ENCODE measurements at regions not wholly inside any gene's neighbourhood (a gene's known extent, or its start where the extent isn't known, plus 50 kb on each side); places are given as distances from the start of the nearest gene placed in this dataset.
"Not testable (repeated sequence)": the region's sequence is repeated elsewhere in the genome, so short reads cannot be mapped to it uniquely, and the experiment has no call there.

DNA sequence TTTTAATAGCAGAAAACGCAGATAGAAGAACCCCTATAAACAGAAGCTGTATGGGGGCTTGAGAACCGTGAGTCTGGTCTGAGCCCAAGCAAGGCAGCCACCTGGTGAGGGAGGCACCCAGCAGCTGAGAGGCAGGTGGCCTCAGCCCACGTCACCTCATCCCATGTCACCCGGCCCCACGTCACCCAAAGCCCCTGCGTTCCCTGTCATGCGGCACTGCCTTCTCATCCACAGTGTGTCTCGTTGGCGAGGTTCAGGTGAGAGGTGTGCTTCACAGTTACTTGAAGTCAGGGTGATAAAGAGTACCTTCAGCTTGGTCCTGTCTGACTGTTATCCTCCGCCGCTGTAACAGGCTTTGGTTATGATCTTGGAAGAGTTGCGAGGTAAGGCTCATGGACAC, 80.6 kb upstream of the IRX4 start:
- DNase-seq = no peak

DNA sequence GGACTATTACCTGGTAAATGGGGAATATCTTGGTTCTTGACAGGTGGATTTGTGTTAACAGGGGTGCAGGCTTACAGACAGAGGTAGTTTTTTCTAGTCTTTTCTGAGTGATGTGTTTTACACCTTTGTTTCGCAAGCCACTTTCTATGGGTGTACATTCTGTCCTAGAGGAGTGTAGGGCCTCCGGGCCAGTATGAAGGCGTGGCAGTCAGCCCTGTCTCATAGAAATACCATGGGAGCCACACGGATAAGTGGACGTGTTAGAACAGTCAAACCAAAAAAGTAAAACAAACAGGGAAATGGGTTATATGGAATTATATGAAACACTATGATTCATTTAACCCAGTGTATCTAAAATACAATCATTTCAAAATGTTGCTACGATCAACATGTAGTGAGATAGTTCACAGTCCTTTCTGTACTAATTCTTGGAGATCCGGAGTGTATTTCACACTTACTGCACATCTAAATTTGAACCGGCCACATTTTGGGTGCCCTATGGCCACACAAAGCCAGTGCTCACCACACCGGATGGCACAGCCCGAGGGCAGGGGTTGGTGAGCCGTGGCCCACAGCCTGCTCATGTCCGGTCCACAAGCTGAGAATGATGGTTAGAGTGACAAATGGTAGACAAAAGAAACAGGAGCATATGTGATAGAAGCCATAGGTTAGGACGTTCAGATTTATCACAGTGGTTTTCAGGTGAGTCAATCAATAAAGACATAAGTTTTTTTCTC, 80.1 kb upstream of the IRX4 start:
- no peak for DNase-seq

GRCh38 chr5:1961952-1962595, 79.3 kb upstream of the IRX4 start:
- DNase-seq = no peak

- DNase-seq = no peak
These were observed 78.7 kb upstream of the IRX4 start for GRCh38 chr5:1961304-1961946.

GRCh38 chr5:1960595-1961303, 78.0 kb upstream of the IRX4 start:
- DNase-seq = no peak

DNA sequence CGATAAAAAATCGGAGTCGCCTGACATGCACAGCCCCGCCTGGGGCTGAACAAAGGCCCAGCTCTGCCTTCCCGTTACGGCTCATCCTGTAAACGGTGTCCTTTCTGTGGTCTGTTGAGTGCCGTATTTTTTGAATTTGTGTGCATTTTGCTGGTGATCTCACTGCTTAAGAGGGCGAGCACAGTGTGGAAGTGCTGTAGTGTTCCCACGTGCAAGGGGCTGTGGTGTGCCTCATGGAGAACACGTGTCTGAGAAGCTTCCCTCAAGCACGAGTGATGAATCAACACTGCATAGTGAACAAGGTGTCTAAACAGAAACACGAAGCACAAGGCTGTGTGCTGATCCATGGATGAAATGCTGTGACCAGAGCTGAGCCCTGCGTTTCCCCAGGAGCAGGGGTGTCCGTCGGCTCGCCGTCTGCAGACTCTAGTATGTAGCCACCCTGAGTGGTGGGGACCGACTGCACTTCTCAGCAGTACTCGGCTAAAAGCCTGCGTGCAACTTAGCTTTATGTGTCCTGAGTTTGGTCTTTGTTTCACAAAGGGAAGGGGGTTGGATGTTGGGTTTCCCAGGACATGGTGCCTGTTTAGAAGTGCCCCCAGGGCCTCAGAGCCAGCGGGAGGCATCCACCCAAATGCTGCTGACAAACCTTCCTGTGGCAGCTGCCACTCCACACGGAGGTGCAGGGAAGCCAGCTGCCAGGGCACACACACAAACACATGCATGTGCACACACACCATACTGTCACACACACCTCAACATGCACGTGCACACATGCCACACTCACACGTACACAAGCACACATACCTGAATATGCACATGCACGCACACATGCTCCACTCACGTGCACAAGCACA, 77.2 kb upstream of the IRX4 start:
- no peak for DNase-seq

DNA sequence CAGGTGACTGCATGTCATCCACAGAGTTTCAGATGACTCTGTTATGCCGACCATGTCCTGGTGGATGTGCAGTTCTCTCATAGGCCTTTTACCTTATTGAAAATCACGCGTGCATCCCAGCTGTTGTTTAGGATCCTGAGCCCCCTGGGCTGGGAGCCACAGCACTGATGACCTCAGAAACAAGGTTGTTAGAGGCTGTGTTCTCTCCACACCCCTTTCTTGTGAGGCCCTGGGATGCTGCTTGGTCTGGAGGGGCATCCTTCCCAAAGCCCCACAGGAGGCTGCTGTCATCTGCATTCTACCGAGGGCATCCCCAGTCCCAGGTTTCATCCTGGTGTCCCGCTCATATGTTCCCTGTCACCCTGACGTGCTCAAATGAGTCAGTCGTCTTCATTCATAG, 76.5 kb upstream of the IRX4 start:
- DNase-seq = no peak

GRCh38 chr5:1958211-1959010, 75.7 kb upstream of the IRX4 start:
- DNase-seq = no peak

DNA sequence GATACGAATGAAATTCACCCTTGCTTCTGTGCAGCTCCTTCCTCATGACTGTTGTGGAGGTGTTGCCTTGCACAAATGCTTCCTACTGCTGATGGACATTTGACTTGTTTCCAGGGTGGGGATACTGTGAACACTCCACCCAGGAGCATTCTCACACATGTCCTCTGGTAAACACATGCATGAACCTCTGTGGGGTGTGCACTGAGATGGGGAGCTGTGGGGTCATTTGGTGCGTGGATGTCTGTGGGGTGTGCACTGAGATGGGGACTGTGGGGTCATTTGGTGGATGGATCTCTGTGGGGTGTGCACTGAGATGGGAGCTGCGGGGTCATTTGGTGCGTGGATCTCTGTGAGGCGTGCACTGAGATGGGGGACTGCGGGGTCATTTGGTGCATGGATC, 72.9 kb upstream of the IRX4 start:
- no peak for DNase-seq

DNA sequence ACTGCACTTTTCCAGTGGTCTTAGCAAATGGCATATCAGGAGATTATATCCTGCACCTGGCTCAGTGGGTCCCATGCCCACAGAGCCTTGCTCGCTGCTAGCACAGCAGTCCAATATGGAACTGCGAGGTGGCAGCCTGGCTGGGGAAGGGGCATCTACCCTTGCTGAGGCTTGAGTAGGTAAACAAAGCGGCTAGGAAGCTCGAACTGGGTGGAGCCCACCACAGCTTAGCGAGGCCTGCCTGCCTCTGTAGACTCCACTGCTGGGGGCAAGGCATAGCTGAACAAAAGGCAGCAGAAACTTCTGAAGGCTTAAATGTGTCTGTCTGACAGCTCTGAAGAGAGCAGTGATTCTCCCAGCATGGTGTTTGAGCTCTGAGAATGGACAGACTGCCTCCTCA, 71.0 kb upstream of the IRX4 start:
- DNase-seq = not testable (repeated sequence)

GRCh38 chr5:1952444-1953099, 69.8 kb upstream of the IRX4 start:
- no peak for DNase-seq

- no peak for DNase-seq
These were observed 69.3 kb upstream of the IRX4 start for GRCh38 chr5:1952021-1952420.

DNA sequence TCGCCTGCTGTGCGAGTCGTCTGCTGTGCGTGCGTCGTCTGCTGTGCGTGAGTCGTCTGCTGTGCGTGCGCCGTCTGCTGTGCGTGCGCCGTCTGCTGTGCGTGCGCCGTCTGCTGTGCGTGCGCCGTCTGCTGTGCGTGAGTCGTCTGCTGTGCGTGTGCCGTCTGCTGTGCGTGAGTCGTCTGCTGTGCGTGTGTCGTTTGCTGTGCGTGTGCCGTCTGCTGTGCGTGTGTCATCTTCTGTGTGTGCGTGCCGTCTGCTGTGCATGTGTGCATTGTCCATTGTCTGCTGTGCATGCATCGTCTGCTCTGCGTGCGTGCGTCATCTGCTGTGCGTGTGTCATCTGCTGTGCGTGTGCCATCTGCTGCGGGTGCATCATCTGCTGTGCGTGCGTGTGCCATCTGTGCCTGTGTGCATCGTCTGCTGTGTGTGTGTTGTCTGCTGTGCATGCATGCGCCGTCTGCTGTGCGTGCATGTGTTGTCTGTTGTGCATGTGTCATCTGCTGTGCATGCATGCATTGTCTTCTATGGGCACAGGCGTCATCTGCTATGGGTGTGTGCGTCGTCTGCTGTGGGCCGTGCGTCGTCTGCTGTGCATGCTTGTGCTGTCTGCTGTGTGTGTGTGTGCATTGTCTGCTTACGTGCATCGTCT, 68.6 kb upstream of the IRX4 start:
- DNase-seq = no peak

GRCh38 chr5:1950708-1951103, 68.0 kb upstream of the IRX4 start:
- no peak for DNase-seq

DNA sequence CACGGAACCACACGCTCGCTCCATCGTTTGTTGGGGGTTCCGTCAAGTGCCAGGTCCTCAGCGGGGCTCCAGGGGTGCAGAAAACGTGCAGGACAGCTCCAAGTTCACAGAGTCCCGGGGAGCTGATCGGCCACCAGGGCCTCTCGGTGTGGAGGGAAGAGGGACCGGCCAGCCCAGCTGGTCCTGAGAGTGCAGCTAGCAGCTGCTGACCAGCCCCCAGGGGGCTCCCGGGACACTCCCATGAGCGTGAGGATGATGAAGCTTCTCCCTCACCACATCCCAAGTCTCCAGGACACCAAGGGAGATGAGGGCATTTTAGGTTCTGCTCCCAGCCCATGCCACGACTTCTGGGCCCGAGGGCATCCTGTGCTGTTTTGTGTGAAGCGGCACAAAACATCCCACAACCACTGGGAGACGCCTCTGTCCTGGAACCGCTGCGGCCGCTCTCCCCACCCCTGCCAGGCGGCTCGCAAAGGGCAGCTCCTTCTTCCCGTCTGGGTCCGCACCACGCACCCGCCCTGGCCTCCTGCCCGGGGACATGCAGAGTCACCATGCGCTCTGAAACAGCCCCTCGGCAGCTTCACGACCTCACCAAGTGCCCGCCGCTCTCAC, 67.5 kb upstream of the IRX4 start:
- no peak for DNase-seq

- no peak for DNase-seq
These were observed 66.5 kb upstream of the IRX4 start for GRCh38 chr5:1949253-1949652.

DNA sequence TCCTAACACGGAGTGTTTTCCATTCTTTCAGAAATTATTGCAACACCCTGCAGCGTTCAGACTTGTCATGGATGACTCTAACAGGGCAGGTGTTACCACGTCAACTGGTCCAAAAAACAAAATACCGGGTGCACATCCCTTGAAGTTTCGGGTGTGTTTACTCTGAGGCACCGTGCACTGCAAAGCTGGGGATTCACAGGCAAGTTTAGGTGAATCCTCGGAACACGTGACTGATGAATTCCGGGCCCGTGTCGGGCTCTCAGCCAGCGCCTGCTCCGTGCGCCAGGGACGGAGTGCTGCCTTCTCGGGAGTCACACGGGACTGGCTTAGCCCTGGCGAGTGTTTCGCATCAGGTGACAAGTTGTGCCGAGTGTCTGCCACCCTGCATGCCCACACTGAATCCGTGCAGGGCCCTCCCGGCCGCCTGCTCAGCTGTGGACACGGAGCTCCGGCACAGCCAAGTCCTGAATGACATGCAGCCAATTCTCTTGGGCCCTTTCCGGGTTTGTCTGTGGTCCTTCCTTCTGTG, 66.0 kb upstream of the IRX4 start:
- no peak for DNase-seq

DNA sequence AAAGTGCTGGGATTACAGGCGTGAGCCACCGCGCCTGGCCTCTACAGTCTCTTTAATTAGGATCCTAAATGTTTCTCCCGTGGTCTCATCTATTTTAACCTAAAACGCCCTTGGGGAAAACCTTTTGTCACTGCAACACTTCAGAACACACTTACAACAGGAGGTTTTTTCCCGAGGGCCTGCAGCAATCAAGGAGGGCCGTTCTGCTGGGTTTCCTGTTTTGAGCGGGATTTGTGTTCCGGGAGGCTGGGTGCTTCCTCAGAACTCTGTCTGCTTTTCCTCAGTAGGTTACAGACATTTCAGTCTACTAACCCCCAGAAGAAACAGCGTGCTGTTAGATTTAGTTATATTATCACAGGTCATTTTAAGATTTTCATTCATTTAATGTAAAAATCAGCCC, 65.4 kb upstream of the IRX4 start:
- DNase-seq = no peak

DNA sequence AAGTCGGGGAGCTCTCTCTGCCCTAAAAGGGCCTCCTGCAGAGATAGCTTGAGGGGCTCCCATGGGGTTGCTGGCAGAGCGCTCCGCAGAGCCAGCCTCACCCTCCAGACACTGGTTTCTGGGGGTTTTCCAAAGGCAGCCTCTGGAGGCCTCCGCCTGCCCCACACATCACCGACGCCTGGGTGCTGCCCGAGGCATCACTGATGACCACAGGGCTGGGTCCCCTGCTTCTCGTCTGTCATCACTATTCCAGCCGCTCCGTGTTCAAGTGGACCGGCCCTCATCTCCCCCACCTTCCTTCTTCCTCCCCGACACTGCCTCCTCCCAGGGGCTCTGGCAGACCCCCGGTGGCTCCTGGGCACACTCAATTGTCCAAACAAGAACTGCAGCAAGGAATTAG, 64.1 kb upstream of the IRX4 start:
- DNase-seq = no peak
